ENCODE measurements at regions not wholly inside any gene's neighbourhood (a gene's known extent, or its start where the extent isn't known, plus 50 kb on each side); places are given as distances from the start of the nearest gene placed in this dataset.

DNA sequence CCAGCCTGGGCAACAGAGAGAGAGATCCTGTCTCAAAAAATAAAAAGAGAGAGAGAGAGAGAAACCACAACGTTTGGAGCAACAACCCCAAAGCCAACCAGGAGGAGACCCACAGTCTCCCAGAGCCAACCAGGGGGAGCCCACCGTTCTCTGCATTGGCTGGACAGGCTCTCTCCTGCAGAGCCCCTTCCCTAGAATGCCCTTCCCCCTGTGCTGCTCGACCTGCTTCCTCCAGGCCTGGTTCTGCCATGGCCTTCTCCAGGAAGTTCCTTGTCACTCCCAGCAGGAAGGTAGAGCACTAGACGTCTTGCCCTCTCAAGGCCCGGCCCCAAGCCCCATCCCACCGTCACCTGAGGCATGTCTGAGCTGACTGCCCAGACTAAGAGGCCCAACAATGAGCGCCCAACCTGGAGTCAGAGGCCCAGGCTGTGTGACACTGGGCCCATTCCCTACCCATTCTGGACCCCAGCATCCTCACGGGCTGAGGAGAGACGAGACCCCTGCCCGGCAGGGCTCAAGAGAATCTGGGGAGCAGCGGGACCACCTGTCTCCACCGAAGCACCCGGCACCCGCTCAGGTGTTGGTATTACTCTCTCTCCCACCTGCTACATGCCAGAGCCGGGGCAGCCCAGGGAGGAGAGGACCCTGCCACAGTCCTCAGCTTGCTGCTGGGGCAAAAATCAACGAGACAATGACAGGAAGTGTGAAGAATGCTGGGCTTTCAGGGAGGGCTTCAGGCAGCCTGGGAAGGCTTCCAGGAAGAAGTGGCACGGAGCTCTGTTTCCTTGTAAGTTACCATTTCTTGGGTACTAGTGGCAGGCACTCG is 61.2 kb downstream of the DIO3 start:
- H3K9me3 ChIP-seq, result no peaks in the 10 kb centered on the region
- no peaks in the 10 kb centered on the region for H3K36me3 ChIP-seq
- TF ChIP-seq, protein P1, sequence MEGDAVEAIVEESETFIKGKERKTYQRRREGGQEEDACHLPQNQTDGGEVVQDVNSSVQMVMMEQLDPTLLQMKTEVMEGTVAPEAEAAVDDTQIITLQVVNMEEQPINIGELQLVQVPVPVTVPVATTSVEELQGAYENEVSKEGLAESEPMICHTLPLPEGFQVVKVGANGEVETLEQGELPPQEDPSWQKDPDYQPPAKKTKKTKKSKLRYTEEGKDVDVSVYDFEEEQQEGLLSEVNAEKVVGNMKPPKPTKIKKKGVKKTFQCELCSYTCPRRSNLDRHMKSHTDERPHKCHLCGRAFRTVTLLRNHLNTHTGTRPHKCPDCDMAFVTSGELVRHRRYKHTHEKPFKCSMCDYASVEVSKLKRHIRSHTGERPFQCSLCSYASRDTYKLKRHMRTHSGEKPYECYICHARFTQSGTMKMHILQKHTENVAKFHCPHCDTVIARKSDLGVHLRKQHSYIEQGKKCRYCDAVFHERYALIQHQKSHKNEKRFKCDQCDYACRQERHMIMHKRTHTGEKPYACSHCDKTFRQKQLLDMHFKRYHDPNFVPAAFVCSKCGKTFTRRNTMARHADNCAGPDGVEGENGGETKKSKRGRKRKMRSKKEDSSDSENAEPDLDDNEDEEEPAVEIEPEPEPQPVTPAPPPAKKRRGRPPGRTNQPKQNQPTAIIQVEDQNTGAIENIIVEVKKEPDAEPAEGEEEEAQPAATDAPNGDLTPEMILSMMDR (IDR thresholded peaks at IDR 0.05), result no peak
- H3K4me1 ChIP-seq, result no peaks in the 10 kb centered on the region
- H3K27me3 ChIP-seq, result no peaks in the 10 kb centered on the region
- H3K4me3 ChIP-seq, result no peak overlapping the region
- intact Hi-C loops (cut with DNase I; ENCODE audit: low total_unique reads), result no loop called here
- DNase-seq, result no peak
- no peak overlapping the region for H3K27ac ChIP-seq

DNA sequence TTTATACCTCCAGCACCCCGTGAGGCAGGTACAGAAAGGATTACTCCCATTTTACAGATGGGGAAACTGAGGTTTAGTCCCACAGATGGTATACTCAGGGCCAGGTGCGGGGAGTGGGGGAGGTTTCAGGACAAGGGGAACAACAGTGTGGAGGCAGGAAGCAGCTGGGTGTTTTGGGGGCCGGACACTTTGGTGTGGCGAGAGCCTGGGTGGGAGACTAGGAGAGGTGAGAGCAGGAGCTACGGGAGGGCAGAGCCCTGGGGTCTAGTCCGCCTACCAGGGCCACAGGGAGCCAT is 61.7 kb downstream of the DIO3 start:
- Histone ChIP-seq H3K27ac (no peak overlapping the region), H3K9me3 (no peaks in the 10 kb centered on the region), H3K36me3 (no peaks in the 10 kb centered on the region), H3K4me1 (peaks cover 0 to 4% (median 3%) of the 10 kb centered on the region in 4 donors), H3K27me3 (peaks cover 0 to 5% of the 10 kb centered on the region in 2 donors), H3K4me3 (no peak overlapping the region)
- TF ChIP-seq, protein P1 (IDR thresholded peaks at IDR 0.05), result no peak
- no peak for DNase-seq
- intact Hi-C loops (cut with DNase I; ENCODE audit: low total_unique reads), result no loop called here

DNA sequence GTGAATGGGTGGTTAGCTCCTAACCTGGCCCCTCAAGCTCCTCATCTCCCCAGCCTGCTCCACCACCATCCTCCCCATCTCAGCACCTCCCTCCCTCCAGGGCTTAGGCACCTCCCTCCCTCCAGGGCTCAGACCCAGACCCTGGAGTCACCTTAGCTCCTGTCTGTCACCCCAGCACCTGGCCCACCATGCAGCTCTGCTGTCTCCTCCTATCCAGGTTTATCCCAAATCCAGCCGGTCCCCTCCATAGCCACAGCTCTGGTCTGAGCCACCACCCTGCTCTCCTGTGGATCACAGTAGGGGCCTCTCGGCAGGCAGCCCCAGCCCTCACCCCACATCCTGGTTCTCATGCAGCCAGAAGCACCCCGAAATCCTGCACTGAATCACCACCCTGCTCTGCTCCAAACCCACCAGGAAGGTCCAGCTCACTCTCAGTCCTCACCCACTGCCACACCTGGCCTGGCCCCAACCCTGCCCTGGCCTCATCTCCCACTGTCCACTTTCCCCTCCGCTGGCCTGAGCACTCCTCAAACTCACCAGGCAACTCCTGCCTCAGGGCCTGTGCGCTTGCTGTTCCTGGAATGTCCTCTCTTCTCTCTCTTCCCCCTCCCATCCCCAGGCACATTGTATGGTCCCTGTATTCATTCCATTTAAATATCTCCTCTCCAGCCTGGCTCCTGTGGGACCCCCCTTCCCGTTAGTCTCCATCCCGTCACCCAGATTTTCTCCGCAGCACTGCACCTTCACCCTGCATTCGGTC is 62.6 kb downstream of the DIO3 start:
- no peak for DNase-seq
- H3K4me3 ChIP-seq, result no peak overlapping the region
- intact Hi-C loops (cut with DNase I; ENCODE audit: low total_unique reads), result no loop called here

DNA sequence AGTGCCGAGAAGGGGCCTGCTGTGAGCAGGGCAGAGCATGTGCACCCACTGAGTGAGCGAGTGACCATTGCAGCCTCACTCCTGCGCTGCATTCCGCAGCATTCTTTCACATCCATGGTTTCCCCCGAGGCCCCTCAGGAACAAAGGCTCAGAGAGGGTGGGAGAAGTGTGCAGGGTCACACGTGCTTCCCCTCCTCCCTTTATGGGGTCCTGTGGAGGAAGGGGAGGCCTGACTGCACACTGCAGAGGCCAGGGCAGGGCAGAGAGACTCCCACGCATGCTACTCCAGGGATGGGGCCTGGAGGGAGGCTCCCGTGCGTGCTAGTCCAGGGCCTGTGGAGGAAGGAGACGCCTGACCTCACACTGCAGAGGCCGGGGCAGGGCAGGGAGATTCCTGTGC is 63.2 kb downstream of the DIO3 start:
- no peak overlapping the region for H3K27ac ChIP-seq
- H3K36me3 ChIP-seq, result no peaks in the 10 kb centered on the region
- H3K4me1 ChIP-seq, result peaks cover 0 to 15% (median 7%) of the 10 kb centered on the region in 4 donors
- no peaks in the 10 kb centered on the region for H3K9me3 ChIP-seq
- TF ChIP-seq, protein P1 (IDR thresholded peaks at IDR 0.05), result no peak
- peaks cover 0 to 5% of the 10 kb centered on the region in 2 donors for H3K27me3 ChIP-seq
- intact Hi-C loops (cut with DNase I; ENCODE audit: low total_unique reads), result no loop called here
- no peak for DNase-seq
- H3K4me3 ChIP-seq, result no peak overlapping the region

More for the DNA sequence above, 62.6 kb downstream of the DIO3 start:
- no peak overlapping the region for H3K27ac ChIP-seq
- H3K4me1 ChIP-seq, result peaks cover 0 to 13% (median 7%) of the 10 kb centered on the region in 4 donors
- TF ChIP-seq, protein P1 (IDR thresholded peaks at IDR 0.05), result no peak
- H3K36me3 ChIP-seq, result no peaks in the 10 kb centered on the region
- no peaks in the 10 kb centered on the region for H3K9me3 ChIP-seq
- peaks cover 0 to 5% of the 10 kb centered on the region in 2 donors for H3K27me3 ChIP-seq

DNA sequence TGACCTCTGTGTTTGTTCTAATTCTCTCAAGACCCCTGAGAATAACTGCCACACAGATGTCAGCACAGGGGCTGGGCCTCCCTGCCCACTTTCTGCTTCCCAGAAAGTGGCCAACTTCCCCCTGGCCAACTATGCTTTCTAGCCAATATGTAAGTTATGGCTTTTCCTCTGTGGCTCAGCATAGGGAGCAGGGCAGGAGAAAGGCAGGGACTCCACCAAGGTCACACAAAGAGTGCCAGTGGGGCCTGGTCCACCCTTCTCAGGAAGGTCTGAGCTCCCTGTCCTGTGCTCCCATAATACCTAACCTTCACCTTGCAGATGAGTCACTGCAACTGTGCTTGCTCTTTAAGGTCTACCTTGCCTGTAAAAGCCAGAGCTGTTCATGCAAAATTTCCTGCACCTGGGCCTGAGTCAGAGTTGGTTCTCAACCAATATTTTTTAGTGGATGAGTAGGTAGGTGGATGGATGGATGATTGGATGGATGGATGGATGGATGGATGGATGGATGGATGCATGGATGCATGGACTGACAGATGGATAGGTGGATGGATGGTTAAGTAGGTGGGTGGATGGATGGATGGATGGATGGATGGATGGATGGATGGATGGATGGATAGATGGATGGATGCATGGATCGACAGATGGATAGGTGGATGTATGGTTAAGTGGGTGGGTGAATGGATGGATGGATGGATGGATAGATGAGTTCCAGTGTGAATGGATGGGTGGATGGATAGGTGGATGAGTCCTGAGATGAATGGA is 64.2 kb downstream of the DIO3 start:
- H3K4me1 ChIP-seq, result peaks cover 0 to 15% (median 7%) of the 10 kb centered on the region in 4 donors
- TF ChIP-seq, protein P1 (IDR thresholded peaks at IDR 0.05), result no peak
- H3K27me3 ChIP-seq, result peaks cover 0 to 5% of the 10 kb centered on the region in 2 donors
- no peak overlapping the region for H3K4me3 ChIP-seq
- no peak overlapping the region for H3K27ac ChIP-seq
- DNase-seq, result no peak
- no peaks in the 10 kb centered on the region for H3K9me3 ChIP-seq
- intact Hi-C loops (cut with DNase I; ENCODE audit: low total_unique reads), result loop anchor here (5.0 kb wide), 2 partner anchors 773 to 1243 kb away; no protein-coding TSS in a partner anchor
- H3K36me3 ChIP-seq, result no peaks in the 10 kb centered on the region

Measured in tibial artery (tissue), 4 donors.